ENCODE measurements at regions not wholly inside any gene's neighbourhood (a gene's known extent, or its start where the extent isn't known, plus 50 kb on each side); places are given as distances from the start of the nearest gene placed in this dataset.
"Not testable (repeated sequence)": the region's sequence is repeated elsewhere in the genome, so short reads cannot be mapped to it uniquely, and the experiment has no call there.

- DNase-seq (ENCODE audit: low spot score): no peak
Measured at GRCh38 chr1:81220614-81221071, 580.1 kb upstream of the ADGRL2 start.

GRCh38 chr1:81217058-81217457 lies 583.7 kb upstream of the ADGRL2 start:
- no peak for DNase-seq (ENCODE audit: low spot score)

GRCh38 chr1:81213279-81213678 lies 587.5 kb upstream of the ADGRL2 start:
- no peak for DNase-seq (ENCODE audit: low spot score)

GRCh38 chr1:81209461-81209860 lies 591.3 kb upstream of the ADGRL2 start:
- DNase-seq (ENCODE audit: low spot score): no peak

GRCh38 chr1:81208441-81208840 lies 592.3 kb upstream of the ADGRL2 start:
- DNase-seq (ENCODE audit: low spot score): no peak

GRCh38 chr1:81205956-81206355 lies 594.8 kb upstream of the ADGRL2 start:
- no peak for DNase-seq (ENCODE audit: low spot score)

GRCh38 chr1:81201779-81202178 lies 599.0 kb upstream of the ADGRL2 start:
- no peak for DNase-seq (ENCODE audit: low spot score)

- DNase-seq (ENCODE audit: low spot score): no peak
Measured at GRCh38 chr1:81197591-81197990, 603.1 kb upstream of the ADGRL2 start.

- DNase-seq (ENCODE audit: low spot score): no peak
Measured at GRCh38 chr1:81192647-81193642, 607.8 kb upstream of the ADGRL2 start.

GRCh38 chr1:81190003-81190402 lies 610.7 kb upstream of the ADGRL2 start:
- no peak for DNase-seq (ENCODE audit: low spot score)

- no peak for DNase-seq (ENCODE audit: low spot score)
Measured at GRCh38 chr1:81187635-81188034, 613.1 kb upstream of the ADGRL2 start.

GRCh38 chr1:81186261-81186660 lies 614.5 kb upstream of the ADGRL2 start:
- DNase-seq (ENCODE audit: low spot score): no peak

GRCh38 chr1:81183553-81183952 lies 617.2 kb upstream of the ADGRL2 start:
- DNase-seq (ENCODE audit: low spot score): no peak

GRCh38 chr1:81183051-81183450 lies 617.7 kb upstream of the ADGRL2 start:
- DNase-seq (ENCODE audit: low spot score): no peak

GRCh38 chr1:81179242-81179641 lies 621.5 kb upstream of the ADGRL2 start:
- peak; percentile 76 for DNase-seq (ENCODE audit: low spot score)

- not testable (repeated sequence) for DNase-seq (ENCODE audit: low spot score)
Measured at GRCh38 chr1:81178431-81179093, 622.2 kb upstream of the ADGRL2 start.

- peak; percentile 83 for DNase-seq (ENCODE audit: low spot score)
Measured at GRCh38 chr1:81174811-81175476, 625.8 kb upstream of the ADGRL2 start.

GRCh38 chr1:81174052-81174451 lies 626.7 kb upstream of the ADGRL2 start:
- no peak for DNase-seq (ENCODE audit: low spot score)

GRCh38 chr1:81172483-81172882 lies 628.3 kb upstream of the ADGRL2 start:
- DNase-seq (ENCODE audit: low spot score): no peak

- no peak for DNase-seq (ENCODE audit: low spot score)
Measured at GRCh38 chr1:81170721-81171120, 630.0 kb upstream of the ADGRL2 start.

- DNase-seq (ENCODE audit: low spot score): no peak
Measured at GRCh38 chr1:81165963-81166362, 634.8 kb upstream of the ADGRL2 start.

GRCh38 chr1:81160696-81161095 lies 640.0 kb upstream of the ADGRL2 start:
- no peak for DNase-seq (ENCODE audit: low spot score)
